ENCODE measurements at regions not wholly inside any gene's neighbourhood (a gene's known extent, or its start where the extent isn't known, plus 50 kb on each side); places are given as distances from the start of the nearest gene placed in this dataset.
"Not testable (repeated sequence)": the region's sequence is repeated elsewhere in the genome, so short reads cannot be mapped to it uniquely, and the experiment has no call there.

DNA sequence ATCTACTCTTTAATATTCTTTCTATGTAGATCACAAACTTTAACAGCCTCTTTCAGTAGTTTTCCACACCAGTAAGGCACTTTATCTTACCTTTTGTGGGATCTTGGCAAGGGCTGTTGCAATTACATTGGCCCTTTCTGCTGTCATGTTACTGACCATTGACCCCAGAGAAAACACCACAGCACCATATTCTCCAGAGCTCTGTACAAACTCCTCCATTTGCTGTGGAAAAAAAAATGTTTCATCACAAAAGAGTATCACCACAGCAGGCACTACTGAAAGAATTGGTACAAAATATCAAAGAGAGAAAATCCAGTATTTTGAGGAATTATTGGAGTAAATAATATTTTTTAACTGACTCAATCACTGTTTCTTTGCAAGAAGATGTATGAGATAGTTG lies 62.3 kb upstream of the UGT2A3 start:
- H3K4me3 ChIP-seq (ENCODE audit: low read depth, low read length, poor library complexity, severe bottlenecking); H3K9me2 ChIP-seq (ENCODE audit: low read depth, low read length); H3K9ac ChIP-seq (ENCODE audit: low read length); H2AFZ ChIP-seq (ENCODE audit: low read length); H3K36me3 ChIP-seq (ENCODE audit: insufficient read depth, low read length); H3K4me1 ChIP-seq (ENCODE audit: insufficient read depth, low read length, severe bottlenecking); H3K79me2 ChIP-seq (ENCODE audit: insufficient read depth, low read length); H3F3A ChIP-seq (ENCODE audit: insufficient read depth, low read length); H3K9me3 ChIP-seq (ENCODE audit: low read length); H3K4me2 ChIP-seq (ENCODE audit: low read length); H3K27me3 ChIP-seq (ENCODE audit: insufficient read depth, low read length); H4K20me1 ChIP-seq (ENCODE audit: insufficient read depth, low read length); H3K27ac ChIP-seq (ENCODE audit: low read depth, low read length, poor library complexity, severe bottlenecking): not testable (repeated sequence)

GRCh38 chr4:69017986-69018385 lies 66.4 kb upstream of the UGT2A3 start:
- not testable (repeated sequence) for H3K4me2 ChIP-seq (ENCODE audit: low read length); H3K27me3 ChIP-seq (ENCODE audit: insufficient read depth, low read length); H3K79me2 ChIP-seq (ENCODE audit: insufficient read depth, low read length); H2AFZ ChIP-seq (ENCODE audit: low read length); H3K4me1 ChIP-seq (ENCODE audit: insufficient read depth, low read length, severe bottlenecking); H3K9me2 ChIP-seq (ENCODE audit: low read depth, low read length); H3K9ac ChIP-seq (ENCODE audit: low read length); H3K27ac ChIP-seq (ENCODE audit: low read depth, low read length, poor library complexity, severe bottlenecking); H3K4me3 ChIP-seq (ENCODE audit: low read depth, low read length, poor library complexity, severe bottlenecking); H4K20me1 ChIP-seq (ENCODE audit: insufficient read depth, low read length); H3F3A ChIP-seq (ENCODE audit: insufficient read depth, low read length); H3K36me3 ChIP-seq (ENCODE audit: insufficient read depth, low read length); H3K9me3 ChIP-seq (ENCODE audit: low read length)

GRCh38 chr4:69019538-69020461 lies 68.2 kb upstream of the UGT2A3 start:
- H4K20me1 ChIP-seq (ENCODE audit: insufficient read depth, low read length); H3F3A ChIP-seq (ENCODE audit: insufficient read depth, low read length); H3K4me3 ChIP-seq (ENCODE audit: low read depth, low read length, poor library complexity, severe bottlenecking); H3K79me2 ChIP-seq (ENCODE audit: insufficient read depth, low read length); H3K9me2 ChIP-seq (ENCODE audit: low read depth, low read length); H3K27ac ChIP-seq (ENCODE audit: low read depth, low read length, poor library complexity, severe bottlenecking); H2AFZ ChIP-seq (ENCODE audit: low read length); H3K27me3 ChIP-seq (ENCODE audit: insufficient read depth, low read length); H3K36me3 ChIP-seq (ENCODE audit: insufficient read depth, low read length); H3K9me3 ChIP-seq (ENCODE audit: low read length); H3K4me1 ChIP-seq (ENCODE audit: insufficient read depth, low read length, severe bottlenecking); H3K4me2 ChIP-seq (ENCODE audit: low read length); H3K9ac ChIP-seq (ENCODE audit: low read length): not testable (repeated sequence)

GRCh38 chr4:69020462-69020807 lies 68.8 kb upstream of the UGT2A3 start:
- not testable (repeated sequence) for H3K27ac ChIP-seq (ENCODE audit: low read depth, low read length, poor library complexity, severe bottlenecking); H3K79me2 ChIP-seq (ENCODE audit: insufficient read depth, low read length); H3K36me3 ChIP-seq (ENCODE audit: insufficient read depth, low read length); H3K4me3 ChIP-seq (ENCODE audit: low read depth, low read length, poor library complexity, severe bottlenecking); H3K9me2 ChIP-seq (ENCODE audit: low read depth, low read length); H3K9ac ChIP-seq (ENCODE audit: low read length); H3K27me3 ChIP-seq (ENCODE audit: insufficient read depth, low read length); H3K4me1 ChIP-seq (ENCODE audit: insufficient read depth, low read length, severe bottlenecking); H4K20me1 ChIP-seq (ENCODE audit: insufficient read depth, low read length); H3K4me2 ChIP-seq (ENCODE audit: low read length); H2AFZ ChIP-seq (ENCODE audit: low read length); H3K9me3 ChIP-seq (ENCODE audit: low read length); H3F3A ChIP-seq (ENCODE audit: insufficient read depth, low read length)

- Histone ChIP-seq H3K27me3 (ENCODE audit: insufficient read depth, low read length) (no peaks in the 10 kb centered on the region), H4K20me1 (ENCODE audit: insufficient read depth, low read length) (no peaks in the 10 kb centered on the region), H2AFZ (ENCODE audit: low read length) (no peak overlapping the region), H3K9me2 (ENCODE audit: low read depth, low read length) (no peaks in the 10 kb centered on the region), H3K4me2 (ENCODE audit: low read length) (no peak overlapping the region), H3K4me3 (ENCODE audit: low read depth, low read length, poor library complexity, severe bottlenecking) (no peak overlapping the region), H3K79me2 (ENCODE audit: insufficient read depth, low read length) (no peaks in the 10 kb centered on the region), H3K9ac (ENCODE audit: low read length) (no peak overlapping the region), H3F3A (ENCODE audit: insufficient read depth, low read length) (no peaks in the 10 kb centered on the region), H3K36me3 (ENCODE audit: insufficient read depth, low read length) (no peaks in the 10 kb centered on the region), H3K4me1 (ENCODE audit: insufficient read depth, low read length, severe bottlenecking) (no peaks in the 10 kb centered on the region), H3K9me3 (ENCODE audit: low read length) (no peaks in the 10 kb centered on the region), H3K27ac (ENCODE audit: low read depth, low read length, poor library complexity, severe bottlenecking) (no peak overlapping the region)
- no peak for TF ChIP-seq EZH2 (IDR thresholded peaks at IDR 0.05; ENCODE audit: borderline replicate concordance, low read length)
- TF ChIP-seq, protein P1, sequence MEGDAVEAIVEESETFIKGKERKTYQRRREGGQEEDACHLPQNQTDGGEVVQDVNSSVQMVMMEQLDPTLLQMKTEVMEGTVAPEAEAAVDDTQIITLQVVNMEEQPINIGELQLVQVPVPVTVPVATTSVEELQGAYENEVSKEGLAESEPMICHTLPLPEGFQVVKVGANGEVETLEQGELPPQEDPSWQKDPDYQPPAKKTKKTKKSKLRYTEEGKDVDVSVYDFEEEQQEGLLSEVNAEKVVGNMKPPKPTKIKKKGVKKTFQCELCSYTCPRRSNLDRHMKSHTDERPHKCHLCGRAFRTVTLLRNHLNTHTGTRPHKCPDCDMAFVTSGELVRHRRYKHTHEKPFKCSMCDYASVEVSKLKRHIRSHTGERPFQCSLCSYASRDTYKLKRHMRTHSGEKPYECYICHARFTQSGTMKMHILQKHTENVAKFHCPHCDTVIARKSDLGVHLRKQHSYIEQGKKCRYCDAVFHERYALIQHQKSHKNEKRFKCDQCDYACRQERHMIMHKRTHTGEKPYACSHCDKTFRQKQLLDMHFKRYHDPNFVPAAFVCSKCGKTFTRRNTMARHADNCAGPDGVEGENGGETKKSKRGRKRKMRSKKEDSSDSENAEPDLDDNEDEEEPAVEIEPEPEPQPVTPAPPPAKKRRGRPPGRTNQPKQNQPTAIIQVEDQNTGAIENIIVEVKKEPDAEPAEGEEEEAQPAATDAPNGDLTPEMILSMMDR (IDR thresholded peaks at IDR 0.05; ENCODE audit: low read length) = peak; percentile 44; the same call in 1 of the 2 replicates
These were observed 70.9 kb upstream of the UGT2B7 start for GRCh38 chr4:69025191-69025998.
